GM23338 (cell line): ENCODE measurements at regions not wholly inside any gene's neighbourhood (a gene's known extent, or its start where the extent isn't known, plus 50 kb on each side); places are given as distances from the start of the nearest gene placed in this dataset.

Experiments
- CREB1 ChIP-seq: fragments of 250-450 bp; sonication (Bioruptor Pico); IDR thresholded peaks from 2 replicates; pipeline ENCODE4 v1.5.0; 2020; ENCODE audit warnings: low read depth, mild to moderate bottlenecking, moderate library complexity
- CTCF ChIP-seq, 2 experiments: fragments of 200-600 bp in 1 of 2; sonication (generic) in 1 of 2; conservative IDR thresholded peaks; 2 replicates each; pipeline versions ENCODE4 v1.5.1 to v1.6.1; 2016 to 2017; ENCODE audit warnings: antibody characterized with exemption in 2 of 2, low read depth in 2 of 2, mild to moderate bottlenecking in 2 of 2, moderate library complexity in 1 of 2
- ETS1 ChIP-seq: IDR thresholded peaks from 2 replicates; pipeline ENCODE4 v1.6.1; 2016; ENCODE audit warnings: antibody characterized with exemption
- EZH2 ChIP-seq: fragments of 200-600 bp; sonication (generic); IDR thresholded peaks from one replicate; pipeline ENCODE4 v1.8.0; 2017; ENCODE audit warnings: antibody characterized with exemption, mild to moderate bottlenecking, low read depth; ENCODE audit not compliant: unreplicated experiment
- EZH2phosphoT487 ChIP-seq: fragments of 200-600 bp; sonication (generic); IDR thresholded peaks from one replicate; pipeline ENCODE4 v1.8.1; 2018; ENCODE audit warnings: antibody characterized with exemption; ENCODE audit not compliant: unreplicated experiment
- JUNB ChIP-seq: IDR thresholded peaks from one replicate; pipeline ENCODE4 v1.6.1; 2016; ENCODE audit warnings: antibody characterized with exemption; ENCODE audit not compliant: unreplicated experiment
- POLR2AphosphoS5 ChIP-seq: IDR thresholded peaks from 2 replicates; pipeline ENCODE4 v1.6.1; 2016; ENCODE audit warnings: antibody characterized with exemption, low read depth
- REST ChIP-seq: IDR thresholded peaks from one replicate; pipeline ENCODE4 v1.6.1; 2018; ENCODE audit warnings: antibody characterized with exemption; ENCODE audit not compliant: unreplicated experiment
- STAT1 ChIP-seq: IDR thresholded peaks from one replicate; pipeline ENCODE4 v1.6.1; 2016; ENCODE audit warnings: antibody characterized with exemption; ENCODE audit not compliant: unreplicated experiment
- ZNF114 ChIP-seq: fragments of 250-450 bp; sonication (Bioruptor Pico); IDR thresholded peaks from 2 replicates; pipeline ENCODE4 v1.5.0; 2020; ENCODE audit warnings: mild to moderate bottlenecking, moderate library complexity
- ZNF331 ChIP-seq: fragments of 250-450 bp; sonication (Bioruptor Pico); IDR thresholded peaks from 2 replicates; pipeline ENCODE4 v1.5.0; 2020; ENCODE audit warnings: low read depth, mild to moderate bottlenecking, moderate library complexity

- TF ChIP-seq CTCF (conservative IDR thresholded peaks at IDR 0.05; ENCODE audit: low read depth in 2 of 2) (no peak), EZH2 (no peak), POLR2AphosphoS5 (no peak), REST (no peak), EZH2phosphoT487 (no peak), JUNB (no peak), ETS1 (no peak), ZNF114 (CRISPR knock-in tag) (no peak), STAT1 (no peak), CREB1 (no peak), ZNF331 (no peak)
Measured at GRCh38 chr15:72852273-72852672, 68.7 kb upstream of the ADPGK start.
